Astrocyte (in vitro differentiated cells and primary cell): ENCODE measurements at regions not wholly inside any gene's neighbourhood (a gene's known extent, or its start where the extent isn't known, plus 50 kb on each side); places are given as distances from the start of the nearest gene placed in this dataset.

Experiments
- CTCF ChIP-seq: IDR thresholded peaks from 2 replicates; pipeline ENCODE4 v1.5.1; 2011; ENCODE audit warnings: low read depth, mild to moderate bottlenecking, inconsistent platforms, low read length, moderate library complexity; ENCODE audit not compliant: insufficient read depth
- EZH2 ChIP-seq: IDR thresholded peaks from 2 replicates; pipeline ENCODE4 v1.6.1; 2012; ENCODE audit warnings: mild to moderate bottlenecking, low read length, inconsistent platforms; ENCODE audit not compliant: insufficient read depth

GRCh38 chr3:55201779-55202178 is 273.9 kb upstream of the LRTM1 start:
- no peak for TF ChIP-seq CTCF
- no peak for TF ChIP-seq EZH2
